Left lung (tissue), 4 donors: ENCODE measurements at regions not wholly inside any gene's neighbourhood (a gene's known extent, or its start where the extent isn't known, plus 50 kb on each side); places are given as distances from the start of the nearest gene placed in this dataset.

Source experiments
- ATAC-seq: fragments of 200-7000 bp; cut with Tn5 transposase; one replicate; pipeline ENCODE4 v1.9.1; 2020; ENCODE audit warnings: moderate library complexity
- DNase-seq, 4 donors: peaks; one replicate each; pipeline ENCODE4 v3.0.0-alpha.2; 2013 to 2020
- H3K27ac ChIP-seq, 2 donors: fragments of 200-600 bp; sonication (generic) in 1 of 2; one replicate each; pipeline versions ENCODE4 v1.5.0 to v1.8.0; 2020 to 2021
- H3K27me3 ChIP-seq, 2 donors: fragments of 200-600 bp; sonication (generic) in 1 of 2; one replicate each; pipeline versions ENCODE4 v1.5.0 to v1.8.0; 2020 to 2021
- H3K36me3 ChIP-seq, 2 donors: fragments of 200-600 bp; sonication (generic) in 1 of 2; one replicate each; pipeline versions ENCODE4 v1.5.0 to v1.8.0; 2020 to 2021
- H3K4me1 ChIP-seq, 2 donors: fragments of 200-600 bp; one replicate each; pipeline ENCODE4 v1.8.0; 2021
- H3K4me3 ChIP-seq, 2 donors: fragments of 200-600 bp; sonication (generic) in 1 of 2; one replicate each; pipeline versions ENCODE4 v1.5.0 to v1.8.0; 2020 to 2021; ENCODE audit warnings: mild to moderate bottlenecking in 1 of 2
- H3K9me3 ChIP-seq, 2 donors: fragments of 200-600 bp; sonication (generic) in 1 of 2; one replicate each; pipeline versions ENCODE4 v1.5.0 to v1.8.0; 2020 to 2021
- intact Hi-C, 2 donors: fragments of 100-400 bp; cut with DNase I; formaldehyde crosslinking; loops; one replicate each; pipeline versions ENCODE4 v1.11.2 to v1.14.2; 2022
- TF ChIP-seq, protein P1 (sequence below), 2 donors: fragments of 200-600 bp; sonication (generic) in 1 of 2; IDR thresholded peaks; one replicate each; pipeline versions ENCODE4 v1.5.0 to v1.8.0; 2021; ENCODE audit warnings: antibody characterized with exemption in 2 of 2
- donor health status: DM: no; HTN: yes; CAD: no.
- donor health status: DM: no; HTN: no; CAD: no.

DNA sequence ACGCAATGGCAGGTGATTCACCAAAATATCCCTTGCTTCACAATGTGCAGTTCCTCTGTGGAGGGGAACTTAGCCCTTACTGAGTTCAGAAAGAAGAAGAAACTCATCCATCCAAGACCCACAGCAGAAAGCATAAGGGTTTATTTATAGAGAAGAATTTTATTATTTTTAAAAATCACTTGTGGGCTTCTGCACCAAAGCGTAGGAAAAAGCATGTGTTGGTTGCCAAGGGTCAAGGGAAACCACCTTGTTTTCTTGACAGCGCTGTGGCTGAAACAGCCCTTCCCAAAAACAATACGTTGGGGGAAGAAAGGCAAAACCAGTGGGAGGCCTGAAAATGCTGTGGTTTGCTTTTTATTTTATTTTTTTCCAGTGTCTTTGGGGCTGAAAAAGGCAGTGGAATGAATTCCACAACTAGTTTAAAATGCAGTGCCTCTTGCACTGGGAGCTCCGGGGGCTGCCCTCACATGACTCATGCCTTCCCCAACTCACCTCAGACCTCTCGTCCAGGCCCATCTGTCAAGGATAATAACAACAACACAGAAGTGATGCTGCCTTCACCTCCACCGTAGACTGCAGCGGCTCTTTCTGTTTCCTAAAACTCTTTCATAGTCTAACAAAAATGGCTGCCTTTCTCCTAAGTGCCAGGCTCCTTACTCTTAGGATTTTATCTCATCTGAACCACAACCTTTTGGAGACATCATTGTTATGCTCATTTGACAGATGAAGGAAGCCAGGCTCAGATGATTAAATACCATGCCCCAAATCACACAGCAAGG, 224.2 kb upstream of the JUN start:
- Histone ChIP-seq H3K27me3 (no peaks in the 10 kb centered on the region), H3K4me3 (no peak overlapping the region), H3K9me3 (no peaks in the 10 kb centered on the region), H3K36me3 (no peaks in the 10 kb centered on the region), H3K27ac (no peak overlapping the region), H3K4me1 (peaks cover 7 to 21% of the 10 kb centered on the region in 2 donors)
- DNase-seq, result no peak
- intact Hi-C loops, result no loop called here
- ATAC-seq, result peak; percentile 51
- TF ChIP-seq, protein P1, sequence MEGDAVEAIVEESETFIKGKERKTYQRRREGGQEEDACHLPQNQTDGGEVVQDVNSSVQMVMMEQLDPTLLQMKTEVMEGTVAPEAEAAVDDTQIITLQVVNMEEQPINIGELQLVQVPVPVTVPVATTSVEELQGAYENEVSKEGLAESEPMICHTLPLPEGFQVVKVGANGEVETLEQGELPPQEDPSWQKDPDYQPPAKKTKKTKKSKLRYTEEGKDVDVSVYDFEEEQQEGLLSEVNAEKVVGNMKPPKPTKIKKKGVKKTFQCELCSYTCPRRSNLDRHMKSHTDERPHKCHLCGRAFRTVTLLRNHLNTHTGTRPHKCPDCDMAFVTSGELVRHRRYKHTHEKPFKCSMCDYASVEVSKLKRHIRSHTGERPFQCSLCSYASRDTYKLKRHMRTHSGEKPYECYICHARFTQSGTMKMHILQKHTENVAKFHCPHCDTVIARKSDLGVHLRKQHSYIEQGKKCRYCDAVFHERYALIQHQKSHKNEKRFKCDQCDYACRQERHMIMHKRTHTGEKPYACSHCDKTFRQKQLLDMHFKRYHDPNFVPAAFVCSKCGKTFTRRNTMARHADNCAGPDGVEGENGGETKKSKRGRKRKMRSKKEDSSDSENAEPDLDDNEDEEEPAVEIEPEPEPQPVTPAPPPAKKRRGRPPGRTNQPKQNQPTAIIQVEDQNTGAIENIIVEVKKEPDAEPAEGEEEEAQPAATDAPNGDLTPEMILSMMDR (IDR thresholded peaks at IDR 0.05), result no peak

DNA sequence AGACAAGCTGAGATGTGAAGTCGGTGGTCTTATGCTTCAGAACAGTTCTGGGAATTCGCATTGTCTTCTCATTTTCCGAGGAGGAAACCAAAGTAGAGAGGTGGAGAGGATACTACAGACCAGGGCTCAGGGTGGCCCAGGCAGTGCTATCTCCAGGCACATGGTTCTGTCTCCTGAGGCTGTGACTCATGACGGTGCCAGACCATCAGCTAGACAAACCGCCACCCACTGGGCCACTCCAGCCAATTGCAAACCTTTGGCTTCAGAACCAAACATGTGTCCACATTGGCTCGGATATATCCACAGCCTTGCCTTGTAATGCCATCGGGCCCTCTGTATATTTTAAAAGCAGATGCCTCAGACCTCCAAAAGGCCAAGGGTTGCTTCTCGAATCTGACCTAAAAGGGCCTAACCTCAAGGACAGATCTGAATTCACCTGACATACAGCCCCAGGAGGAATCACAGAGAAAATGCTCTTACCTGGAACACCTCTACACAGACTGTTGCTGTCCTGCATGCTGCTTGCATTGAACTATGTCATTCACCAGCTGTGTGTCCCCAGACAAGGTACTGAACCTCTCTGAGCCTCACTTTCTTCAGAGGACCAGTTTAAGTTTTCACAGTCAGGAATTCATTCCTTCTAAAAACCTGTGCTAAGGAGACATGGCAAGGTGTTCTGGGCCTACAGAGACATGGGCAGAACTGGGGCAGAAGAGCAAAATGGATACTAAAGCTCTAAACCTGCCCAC, 224.9 kb upstream of the JUN start:
- intact Hi-C loops, result no loop called here
- H3K27me3 ChIP-seq, result no peaks in the 10 kb centered on the region
- ATAC-seq (peak; percentile 23), DNase-seq (no peak)
- no peak overlapping the region for H3K27ac ChIP-seq
- TF ChIP-seq, protein P1 (IDR thresholded peaks at IDR 0.05), result no peak
- no peaks in the 10 kb centered on the region for H3K36me3 ChIP-seq
- H3K4me1 ChIP-seq, result peaks cover 11 to 28% of the 10 kb centered on the region in 2 donors
- no peaks in the 10 kb centered on the region for H3K9me3 ChIP-seq
- H3K4me3 ChIP-seq, result no peak overlapping the region

DNA sequence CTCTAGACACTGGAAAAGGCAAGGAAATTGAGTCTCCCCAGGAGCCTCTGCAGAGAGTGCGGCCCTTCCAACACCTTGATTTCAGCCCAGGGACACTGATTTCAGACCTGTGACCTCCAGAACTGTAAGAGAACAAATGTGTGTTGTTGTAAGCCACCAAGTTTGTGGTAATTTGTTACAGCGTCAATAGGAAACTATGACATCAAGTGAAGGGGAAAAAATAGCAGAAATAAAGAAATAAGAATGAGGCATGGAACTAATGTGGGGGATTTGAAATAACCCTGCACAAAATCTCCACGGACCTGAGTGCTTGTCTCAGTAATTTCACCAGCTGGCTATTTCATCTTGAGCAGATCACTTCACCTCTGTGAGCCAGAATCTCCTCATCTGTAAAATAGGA, 227.8 kb upstream of the JUN start:
- ATAC-seq (no peak), DNase-seq (no peak)
- intact Hi-C loops, result no loop called here
- H3K4me1 ChIP-seq, result peaks cover 11 to 36% of the 10 kb centered on the region in 2 donors
- H3K27me3 ChIP-seq, result no peaks in the 10 kb centered on the region
- no peaks in the 10 kb centered on the region for H3K9me3 ChIP-seq
- no peak overlapping the region for H3K4me3 ChIP-seq
- H3K27ac ChIP-seq, result no peak overlapping the region
- no peaks in the 10 kb centered on the region for H3K36me3 ChIP-seq
- TF ChIP-seq, protein P1 (IDR thresholded peaks at IDR 0.05), result no peak

DNA sequence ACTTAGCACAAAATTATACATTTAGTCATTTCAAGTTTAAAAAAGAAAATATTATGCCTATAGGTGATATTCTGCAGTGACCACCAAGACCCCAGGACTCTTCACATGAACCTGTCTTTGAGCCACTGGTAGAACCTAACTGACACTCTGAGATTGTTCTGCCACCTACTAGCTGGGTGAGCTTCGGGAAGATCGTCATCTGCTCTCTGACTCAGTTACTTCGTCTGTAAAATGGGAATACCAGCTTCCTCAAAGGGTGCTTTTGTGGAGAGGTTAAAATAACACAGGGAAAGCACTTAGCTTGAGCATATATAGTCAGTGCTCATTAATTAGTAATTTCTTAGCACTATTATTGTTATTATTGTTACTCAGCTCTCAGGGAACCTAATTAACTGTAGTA, 228.5 kb upstream of the JUN start:
- ATAC-seq, result no peak
- Histone ChIP-seq H3K27ac (no peak overlapping the region), H3K36me3 (no peaks in the 10 kb centered on the region), H3K4me1 (peaks cover 11 to 36% of the 10 kb centered on the region in 2 donors), H3K4me3 (no peak overlapping the region), H3K27me3 (no peaks in the 10 kb centered on the region), H3K9me3 (no peaks in the 10 kb centered on the region)
- TF ChIP-seq, protein P1 (IDR thresholded peaks at IDR 0.05), result no peak
- no peak for DNase-seq
- intact Hi-C loops, result no loop called here

DNA sequence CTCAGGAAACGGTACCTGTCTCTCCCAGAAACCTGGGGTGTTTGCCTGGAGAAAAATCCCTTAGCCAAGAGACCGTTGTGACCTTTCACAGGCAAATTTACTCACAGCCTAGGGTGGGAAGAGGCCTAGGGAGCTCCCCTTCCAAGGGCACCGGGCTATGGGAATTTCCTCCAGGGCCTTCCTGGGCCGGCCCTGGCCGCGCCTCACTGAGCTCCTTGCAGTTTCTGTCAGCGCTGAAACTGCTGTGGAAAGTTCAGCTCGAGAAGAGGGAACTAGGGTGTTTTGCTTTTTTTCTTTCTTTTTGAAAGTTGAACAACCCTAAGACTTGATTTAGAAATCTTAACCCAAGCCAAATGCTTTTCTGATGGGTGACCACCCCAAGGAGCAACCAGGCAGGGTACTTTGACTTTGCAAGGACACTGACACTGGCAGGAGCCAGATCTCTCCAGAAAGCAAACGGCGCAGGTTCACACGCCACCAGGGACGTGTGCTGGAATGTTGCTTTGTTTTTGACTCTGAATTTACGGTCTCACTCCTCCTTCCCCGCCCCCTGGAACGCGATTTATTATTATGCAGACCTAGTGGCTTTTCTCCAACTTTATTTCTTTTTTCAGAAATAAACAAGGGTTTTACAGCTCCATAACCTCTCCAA, 229.6 kb upstream of the JUN start:
- H3K4me1 ChIP-seq, result peaks cover 7 to 26% of the 10 kb centered on the region in 2 donors
- no peaks in the 10 kb centered on the region for H3K36me3 ChIP-seq
- DNase-seq, result peak in 2 of 4 donors; percentile 34 to 43
- no peak overlapping the region for H3K4me3 ChIP-seq
- no peaks in the 10 kb centered on the region for H3K27me3 ChIP-seq
- no peaks in the 10 kb centered on the region for H3K9me3 ChIP-seq
- TF ChIP-seq, protein P1 (IDR thresholded peaks at IDR 0.05), result no peak
- intact Hi-C loops, result no loop called here
- H3K27ac ChIP-seq, result peak overlapping the region; percentile 49 to 79
- peak; percentile 62 for ATAC-seq
